HG02884 (cell line): ENCODE measurements at regions not wholly inside any gene's neighbourhood (a gene's known extent, or its start where the extent isn't known, plus 50 kb on each side); places are given as distances from the start of the nearest gene placed in this dataset.

Source experiments
- ATAC-seq: cut with Tn5 transposase; IDR thresholded peaks from one replicate; pipeline ENCODE4 v1.9.1; 2021; ENCODE audit warnings: mild to moderate bottlenecking, moderate library complexity; ENCODE audit not compliant: unreplicated experiment

DNA sequence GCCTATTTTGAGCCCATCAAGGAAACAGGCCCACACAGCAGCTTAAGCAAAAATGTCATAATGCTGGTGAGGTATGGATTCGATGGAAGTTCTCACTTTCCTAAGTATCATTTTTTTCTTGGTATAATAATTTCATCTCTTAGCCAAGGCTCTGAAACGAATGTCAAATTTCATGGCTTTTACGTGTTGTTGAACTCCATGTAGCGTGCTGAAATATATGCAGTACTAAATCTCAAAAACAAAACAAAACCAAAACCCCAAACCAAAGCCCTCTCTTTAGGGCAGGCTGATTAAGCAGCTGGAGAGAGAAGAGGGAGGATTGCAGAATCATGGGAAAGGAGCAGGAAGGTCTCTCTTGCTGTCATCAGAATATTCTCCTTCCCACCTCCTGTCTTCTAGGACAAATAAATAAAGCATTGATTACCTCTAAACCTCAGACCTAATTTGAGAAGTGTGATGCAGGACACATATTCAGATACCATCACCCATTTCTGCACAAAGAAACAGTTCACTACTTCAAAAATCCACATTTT is 58.3 kb downstream of the TMEM174 start:
- no peak for ATAC-seq

DNA sequence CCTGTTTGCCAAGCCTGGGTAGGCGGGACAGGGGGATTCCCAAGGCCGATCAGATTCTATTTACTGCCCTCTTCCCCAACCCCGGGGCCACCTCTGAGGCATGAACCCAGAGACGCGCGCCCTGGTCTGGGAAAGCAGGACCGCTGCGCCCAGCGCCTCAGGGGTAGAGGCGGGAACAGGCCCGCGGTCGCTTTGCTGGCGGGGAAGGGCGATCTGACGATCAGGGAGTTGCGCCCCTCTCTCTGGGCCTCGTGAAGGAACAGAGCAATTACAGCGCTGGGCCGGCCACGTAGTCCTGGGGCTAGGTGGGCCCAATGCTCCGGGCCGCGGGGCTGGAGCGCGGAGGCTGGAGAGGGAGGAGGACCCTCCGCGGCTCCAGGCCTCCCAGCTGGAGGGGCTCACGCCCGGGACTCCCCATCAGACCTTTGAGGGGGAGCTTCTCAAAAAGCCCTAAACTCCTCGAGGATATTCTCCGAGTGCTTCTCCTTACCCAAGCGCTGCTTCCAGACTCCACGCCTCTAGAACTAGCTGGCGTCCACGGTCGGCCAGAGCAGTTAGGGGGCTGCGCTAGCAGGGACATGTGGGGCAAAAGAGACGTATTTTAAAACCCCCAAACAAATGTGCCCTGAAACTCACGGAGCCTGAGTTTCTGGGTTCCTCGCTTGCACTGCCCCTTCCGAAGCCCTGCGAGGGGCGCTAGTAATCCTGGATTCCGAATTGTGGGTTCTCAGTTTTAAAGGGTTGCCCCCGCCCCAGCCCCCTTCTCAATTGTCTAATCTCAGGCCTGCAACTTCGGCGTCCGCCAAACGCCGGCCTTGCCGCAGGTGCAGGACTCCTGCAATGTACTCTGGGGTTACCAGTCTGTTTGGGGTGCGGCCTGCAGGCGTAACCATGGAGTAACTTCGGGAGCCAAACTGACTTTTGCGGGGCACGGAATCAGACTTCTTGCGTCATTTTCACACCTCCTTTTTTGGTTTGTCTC is 57.6 kb downstream of the TMEM174 start:
- no peak for ATAC-seq

DNA sequence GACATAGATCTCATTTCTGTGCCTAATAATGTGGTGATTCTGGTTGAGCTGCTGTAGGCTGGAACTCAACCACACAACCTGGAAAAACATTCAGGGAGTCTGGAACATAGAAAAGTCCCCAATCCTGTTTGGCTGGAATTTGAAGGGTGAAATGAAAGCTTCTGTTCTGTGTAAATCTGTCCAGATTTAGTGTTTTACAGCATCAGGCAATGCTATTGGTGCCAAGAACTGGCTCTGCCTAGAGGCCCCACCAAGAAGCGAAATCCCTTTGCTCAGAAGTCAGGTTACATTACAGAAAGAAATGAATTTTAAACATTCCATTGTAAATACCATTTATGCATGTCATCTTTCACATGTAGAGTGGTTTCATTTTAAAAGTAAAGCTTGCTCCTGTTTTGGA is 56.3 kb downstream of the TMEM174 start:
- ATAC-seq = no peak

- no peak for ATAC-seq
Measured at GRCh38 chr5:73228052-73228451, 55.1 kb downstream of the TMEM174 start.
